H1 (cell line): ENCODE measurements at regions not wholly inside any gene's neighbourhood (a gene's known extent, or its start where the extent isn't known, plus 50 kb on each side); places are given as distances from the start of the nearest gene placed in this dataset.

Source experiments
- CTCF ChIA-PET: fragments of 300-600 bp; sonication (Branson Sonifier 250); formaldehyde crosslinking; loops from one replicate; lab custom pipeline; 2021; ENCODE audit not compliant: partially characterized antibody; lab: Charles Lee
- POLR2A ChIA-PET: fragments of 300-600 bp; sonication (Branson Sonifier 250); formaldehyde crosslinking; loops from one replicate; lab custom pipeline; 2021; ENCODE audit warnings: inconsistent platforms; ENCODE audit not compliant: partially characterized antibody; lab: Charles Lee
- DNase-seq, 2 experiments: peaks; one replicate each; pipeline versions ENCODE4 v3.0.0 to v3.0.0-alpha.2; 2010 to 2022; ENCODE audit warnings: low spot score in 2 of 2, low read depth in 1 of 2, mixed read lengths in 1 of 2
- FAIRE-seq: peaks from 2 replicates; lab custom pipeline; 2011; peaks lifted over from hg19 to GRCh38; lab: Jason Lieb, UNC
- H2AFZ ChIP-seq: 2 replicates; pipeline ENCODE4 v1.8.1; 2012; ENCODE audit warnings: low read length, inconsistent platforms
- H2AK5ac ChIP-seq: 2 replicates; pipeline ENCODE4 v1.6.1; 2013; ENCODE audit warnings: low read depth, low read length
- H2BK120ac ChIP-seq: replicated peaks from 2 replicates; pipeline ENCODE3; 2013; ENCODE audit warnings: low read depth, low read length, inconsistent platforms
- H2BK12ac ChIP-seq: 2 replicates; pipeline ENCODE4 v1.6.1; 2013; ENCODE audit warnings: low read depth, low read length
- H2BK15ac ChIP-seq: 2 replicates; pipeline ENCODE4 v1.6.1; 2013; ENCODE audit warnings: low read length
- H2BK20ac ChIP-seq: 2 replicates; pipeline ENCODE4 v1.6.1; 2013; ENCODE audit warnings: low read length
- H2BK5ac ChIP-seq: 2 replicates; pipeline ENCODE4 v1.6.1; 2013; ENCODE audit warnings: low read depth, low read length
- H3K14ac ChIP-seq: 2 replicates; pipeline ENCODE4 v1.6.1; 2013; ENCODE audit warnings: inconsistent platforms; ENCODE audit not compliant: insufficient read length
- H3K18ac ChIP-seq: 2 replicates; pipeline ENCODE4 v1.6.1; 2013; ENCODE audit warnings: low read length; ENCODE audit errors: extremely low read depth
- H3K23ac ChIP-seq: 2 replicates; pipeline ENCODE4 v1.6.1; 2013; ENCODE audit warnings: inconsistent platforms; ENCODE audit not compliant: insufficient read length
- H3K23me2 ChIP-seq: 2 replicates; pipeline ENCODE4 v1.6.1; 2013; ENCODE audit warnings: low read depth, low read length
- H3K27ac ChIP-seq: 2 replicates; pipeline ENCODE4 v1.6.1; 2011; ENCODE audit warnings: low read depth, low read length, inconsistent platforms
- H3K27me3 ChIP-seq, 4 experiments: replicated peaks in 1 of 4; 1 replicate in 1 of 4; 2 replicates in 3 of 4; pipeline versions ENCODE4 v1.6.1 to v1.8.1; 2011 to 2013; ENCODE audit warnings: low read length in 3 of 4, mild to moderate bottlenecking in 3 of 4, inconsistent platforms in 2 of 4, mixed read lengths in 2 of 4, moderate library complexity in 1 of 4; ENCODE audit not compliant: control insufficient read depth in 3 of 4, insufficient read depth in 3 of 4; ENCODE audit errors: extremely low read depth in 1 of 4
- H3K36me3 ChIP-seq, 4 experiments: 2 replicates each; pipeline versions ENCODE4 v1.6.1 to v1.8.1; 2011 to 2013; ENCODE audit warnings: mild to moderate bottlenecking in 4 of 4, low read length in 3 of 4, moderate library complexity in 2 of 4, control low read depth in 1 of 4, inconsistent platforms in 1 of 4; ENCODE audit not compliant: insufficient read depth in 4 of 4, control insufficient read depth in 2 of 4
- H3K4ac ChIP-seq: replicated peaks from 2 replicates; pipeline ENCODE3; 2013; ENCODE audit warnings: low read length, low read depth, mixed read lengths, inconsistent platforms; ENCODE audit not compliant: insufficient read length
- H3K4me1 ChIP-seq, 4 experiments: replicated peaks in 1 of 4; 1 replicate in 1 of 4; 2 replicates in 3 of 4; pipeline versions ENCODE4 v1.6.1 to v1.8.1; 2011 to 2013; ENCODE audit warnings: low read length in 3 of 4, inconsistent platforms in 2 of 4, mixed read lengths in 1 of 4; ENCODE audit not compliant: insufficient read depth in 4 of 4, control insufficient read depth in 3 of 4
- H3K4me2 ChIP-seq, 2 experiments: 2 replicates each; pipeline versions ENCODE4 v1.6.1 to v1.8.1; 2011 to 2013; ENCODE audit warnings: low read depth in 2 of 2, low read length in 2 of 2, control low read depth in 1 of 2, inconsistent platforms in 1 of 2, mild to moderate bottlenecking in 1 of 2; ENCODE audit not compliant: insufficient read depth in 1 of 2
- H3K4me3 ChIP-seq, 4 experiments: fragments of 200-600, 300-600 bp in 1 of 4; sonication (generic), shearing (Covaris generic), sonication (Bioruptor Twin) in 1 of 4; 2 replicates each; pipeline versions ENCODE4 v1.5.1 to v1.8.1; 2011 to 2016; ENCODE audit warnings: low read length in 4 of 4, low read depth in 3 of 4, control low read depth in 2 of 4, inconsistent platforms in 2 of 4, mild to moderate bottlenecking in 2 of 4, mixed read lengths in 1 of 4, moderate library complexity in 1 of 4; ENCODE audit not compliant: insufficient read depth in 2 of 4; ENCODE audit errors: extremely low read depth in 1 of 4
- H3K56ac ChIP-seq: replicated peaks from 2 replicates; pipeline ENCODE3; 2013; ENCODE audit warnings: low read depth, mild to moderate bottlenecking, mixed read lengths, low read length, inconsistent platforms; ENCODE audit not compliant: insufficient read length
- H3K79me1 ChIP-seq: 2 replicates; pipeline ENCODE4 v1.6.1; 2013; ENCODE audit warnings: low read depth, low read length, control low read depth
- H3K79me2 ChIP-seq, 2 experiments: 2 replicates each; pipeline versions ENCODE4 v1.6.1 to v1.8.1; 2012 to 2013; ENCODE audit warnings: low read length in 2 of 2, mild to moderate bottlenecking in 2 of 2, inconsistent platforms in 1 of 2; ENCODE audit not compliant: insufficient read depth in 2 of 2, control insufficient read depth in 1 of 2
- H3K9ac ChIP-seq, 4 experiments: replicated peaks in 1 of 4; 1 replicate in 1 of 4; 2 replicates in 3 of 4; pipeline versions ENCODE4 v1.6.1 to v1.8.1; 2011 to 2013; ENCODE audit warnings: low read depth in 3 of 4, low read length in 3 of 4, control low read depth in 2 of 4, mild to moderate bottlenecking in 2 of 4, moderate library complexity in 2 of 4, inconsistent platforms in 1 of 4; ENCODE audit errors: extremely low read depth in 1 of 4
- H3K9me3 ChIP-seq, 2 experiments: 2 replicates each; pipeline versions ENCODE4 v1.6.1 to v1.8.1; 2012 to 2013; ENCODE audit warnings: mild to moderate bottlenecking in 2 of 2, moderate library complexity in 2 of 2, control low read depth in 1 of 2, inconsistent platforms in 1 of 2, low read depth in 1 of 2, low read length in 1 of 2, mixed read lengths in 1 of 2; ENCODE audit not compliant: insufficient read depth in 2 of 2
- H4K20me1 ChIP-seq, 2 experiments: replicated peaks in 1 of 2; 2 replicates each; pipeline versions ENCODE3 to v1.8.1; 2011 to 2013; ENCODE audit warnings: inconsistent platforms in 2 of 2, low read length in 2 of 2, mild to moderate bottlenecking in 1 of 2; ENCODE audit not compliant: insufficient read depth in 2 of 2, control insufficient read depth in 1 of 2
- H4K5ac ChIP-seq: 2 replicates; pipeline ENCODE4 v1.6.1; 2013; ENCODE audit warnings: low read length, low read depth, mixed read lengths, inconsistent platforms; ENCODE audit not compliant: insufficient read length
- H4K8ac ChIP-seq: 2 replicates; pipeline ENCODE4 v1.8.0; 2013; ENCODE audit warnings: mild to moderate bottlenecking, moderate library complexity, low read length, inconsistent platforms; ENCODE audit not compliant: insufficient read depth; ENCODE audit errors: extremely low read depth
- H4K91ac ChIP-seq: replicated peaks from 2 replicates; pipeline ENCODE3; 2013; ENCODE audit warnings: low read length, mixed read lengths, inconsistent platforms; ENCODE audit not compliant: insufficient read length
- YY1 ChIP-seq: IDR thresholded peaks from 2 replicates; pipeline ENCODE4 v1.6.1; 2011; ENCODE audit warnings: low read depth, mild to moderate bottlenecking, low read length
- WGBS, 2 experiments: shearing (Covaris generic) in 1 of 2; methylation state at CpG; one replicate each; pipeline versions ENCODE4 v1.1.6 to v1.1.7; 2013 to 2015; ENCODE audit warnings: low lambda C conversion rate in 2 of 2, mixed read lengths in 2 of 2, inconsistent platforms in 1 of 2, low coverage in 1 of 2, missing lambda C conversion rate in 1 of 2; ENCODE audit not compliant: insufficient replicate concordance in 2 of 2, insufficient coverage in 1 of 2, insufficient read length in 1 of 2; ENCODE audit errors: extremely low coverage in 1 of 2, missing lambda C conversion rate in 1 of 2; 5-methylcytosine and 5-hydroxymethylcytosine counted together

DNA sequence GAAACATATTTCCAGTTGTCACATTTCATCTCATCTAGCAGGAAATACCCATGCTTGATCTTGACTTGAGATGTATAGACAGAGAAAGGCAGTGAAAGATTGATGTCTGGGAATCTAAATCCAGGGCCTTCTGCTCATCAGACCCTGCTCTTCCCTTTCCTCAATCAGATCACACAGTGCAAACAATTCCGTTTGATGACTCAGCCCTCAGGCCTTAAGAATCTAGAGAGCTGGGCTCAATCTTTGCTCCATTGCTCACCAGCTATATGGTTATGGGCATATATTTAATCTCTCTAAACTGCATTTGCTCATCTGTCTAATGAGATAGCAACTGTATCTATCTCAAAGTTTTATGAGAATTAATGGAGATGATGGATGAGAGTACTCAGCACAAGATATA is 201.8 kb upstream of the CCDC196 start:
- CTCF ChIA-PET, result no interaction called here
- Histone ChIP-seq H2BK120ac (no peak overlapping the region), H3K27ac (no peak overlapping the region), H4K20me1 (no peaks in the 10 kb centered on the region), H3K14ac (no peak overlapping the region), H4K8ac (no peak overlapping the region), H3K79me2 (no peaks in the 10 kb centered on the region), H3K9ac (no peak overlapping the region), H3K9me3 (no peaks in the 10 kb centered on the region), H3K4me2 (no peak overlapping the region), H3K23ac (no peak overlapping the region), H3K36me3 (no peaks in the 10 kb centered on the region), H2AK5ac (no peak overlapping the region), H3K4me1 (no peaks in the 10 kb centered on the region), H4K5ac (no peak overlapping the region), H3K23me2 (no peaks in the 10 kb centered on the region; the same call in 1 of the 2 replicates), H3K27me3 (no peaks in the 10 kb centered on the region), H3K18ac (no peak overlapping the region), H3K4ac (no peak overlapping the region), H2BK20ac (no peak overlapping the region), H3K56ac (no peak overlapping the region), H2BK15ac (no peak overlapping the region), H2BK12ac (no peak overlapping the region), H2AFZ (no peak overlapping the region), H4K91ac (no peak overlapping the region), H2BK5ac (no peak overlapping the region), H3K79me1 (no peaks in the 10 kb centered on the region), H3K4me3 (no peak overlapping the region)
- TF ChIP-seq YY1, result no peak
- WGBS, 2 experiments, result 85% methylated on average over 1 of the region's 1 CpG; no CpG with 5 or more reads in 1 of the 2 experiments
- POLR2A ChIA-PET, result no interaction called here
- FAIRE-seq (no peak), DNase-seq (no peak)
